ENCODE measurements at regions not wholly inside any gene's neighbourhood (a gene's known extent, or its start where the extent isn't known, plus 50 kb on each side); places are given as distances from the start of the nearest gene placed in this dataset.
A peak's percentile ranks its signal among the peaks of the same experiment; 100 is the strongest.

DNA sequence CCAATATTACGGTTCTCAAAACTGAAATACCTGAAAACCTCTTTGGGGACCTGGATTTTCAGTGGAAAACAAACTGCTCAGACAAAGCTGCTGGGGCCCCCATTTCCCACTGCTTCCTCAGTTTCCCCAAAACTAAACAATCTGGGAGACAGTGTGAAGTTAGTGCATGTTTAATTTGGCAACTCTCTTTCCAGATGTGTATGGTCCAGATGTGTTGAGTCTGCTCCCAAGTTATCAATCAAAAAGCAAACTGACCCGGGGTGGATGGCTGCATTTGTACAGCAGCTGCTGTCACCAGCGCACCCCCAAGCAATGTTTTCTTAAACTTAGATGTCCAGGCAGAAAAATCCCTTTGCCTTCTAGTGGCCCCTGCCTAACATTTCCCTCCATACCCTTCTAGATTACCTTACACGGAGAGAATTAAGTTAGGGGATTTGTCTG is 136.9 kb downstream of the COPS8 start:
- Histone ChIP-seq H3K4me3 (ENCODE audit: low read depth in 1 of 5, low read length in 5 of 5) (no peak overlapping the region), H3K27ac (ENCODE audit: low read depth, low read length) (peak overlapping the region; percentile 75), H3K36me3 (ENCODE audit: control insufficient read depth in 5 of 5, insufficient read depth in 5 of 5, low read length in 5 of 5) (no peaks in the 10 kb centered on the region), H3K9ac (ENCODE audit: low read length in 5 of 5) (no peak overlapping the region), H3K9me3 (ENCODE audit: control insufficient read depth in 5 of 5, low read length in 5 of 5) (no peaks in the 10 kb centered on the region), H3K27me3 (ENCODE audit: control insufficient read depth in 5 of 5, insufficient read depth in 4 of 5, low read length in 5 of 5) (no peaks in the 10 kb centered on the region), H3K4me1 (ENCODE audit: control insufficient read depth in 5 of 5, insufficient read depth in 5 of 5, low read length in 5 of 5) (peaks cover 6 to 30% (median 26%) of the 10 kb centered on the region in 5 donors)

- Histone ChIP-seq H3K27me3 (ENCODE audit: control insufficient read depth in 5 of 5, insufficient read depth in 4 of 5, low read length in 5 of 5) (no peaks in the 10 kb centered on the region), H3K4me1 (ENCODE audit: control insufficient read depth in 5 of 5, insufficient read depth in 5 of 5, low read length in 5 of 5) (peaks cover 6 to 32% (median 24%) of the 10 kb centered on the region in 5 donors), H3K27ac (ENCODE audit: low read depth, low read length) (peak overlapping the region; percentile 75), H3K36me3 (ENCODE audit: control insufficient read depth in 5 of 5, insufficient read depth in 5 of 5, low read length in 5 of 5) (no peaks in the 10 kb centered on the region), H3K9ac (ENCODE audit: low read length in 5 of 5) (peak overlapping the region in 1 of 5 donors; percentile 19), H3K9me3 (ENCODE audit: control insufficient read depth in 5 of 5, low read length in 5 of 5) (no peaks in the 10 kb centered on the region), H3K4me3 (ENCODE audit: low read depth in 1 of 5, low read length in 5 of 5) (no peak overlapping the region)
Measured at GRCh38 chr2:237223201-237223861, 137.6 kb downstream of the COPS8 start.

- no peak overlapping the region for H3K9ac ChIP-seq (ENCODE audit: low read length in 5 of 5)
- H3K36me3 ChIP-seq (ENCODE audit: control insufficient read depth in 5 of 5, insufficient read depth in 5 of 5, low read length in 5 of 5): no peaks in the 10 kb centered on the region
- no peak overlapping the region for H3K27ac ChIP-seq (ENCODE audit: low read depth, low read length)
- H3K4me1 ChIP-seq (ENCODE audit: control insufficient read depth in 5 of 5, insufficient read depth in 5 of 5, low read length in 5 of 5): peaks cover 6 to 26% (median 18%) of the 10 kb centered on the region in 5 donors
- H3K9me3 ChIP-seq (ENCODE audit: control insufficient read depth in 5 of 5, low read length in 5 of 5): no peaks in the 10 kb centered on the region
- H3K27me3 ChIP-seq (ENCODE audit: control insufficient read depth in 5 of 5, insufficient read depth in 4 of 5, low read length in 5 of 5): no peaks in the 10 kb centered on the region
- H3K4me3 ChIP-seq (ENCODE audit: low read depth in 1 of 5, low read length in 5 of 5): no peak overlapping the region
Measured at GRCh38 chr2:237227190-237227589, 141.5 kb downstream of the COPS8 start.

GRCh38 chr2:237227592-237228280 is 142.0 kb downstream of the COPS8 start:
- no peak overlapping the region for H3K4me3 ChIP-seq (ENCODE audit: low read depth in 1 of 5, low read length in 5 of 5)
- H3K27ac ChIP-seq (ENCODE audit: low read depth, low read length): no peak overlapping the region
- H3K9ac ChIP-seq (ENCODE audit: low read length in 5 of 5): no peak overlapping the region
- no peaks in the 10 kb centered on the region for H3K9me3 ChIP-seq (ENCODE audit: control insufficient read depth in 5 of 5, low read length in 5 of 5)
- H3K27me3 ChIP-seq (ENCODE audit: control insufficient read depth in 5 of 5, insufficient read depth in 4 of 5, low read length in 5 of 5): no peaks in the 10 kb centered on the region
- no peaks in the 10 kb centered on the region for H3K36me3 ChIP-seq (ENCODE audit: control insufficient read depth in 5 of 5, insufficient read depth in 5 of 5, low read length in 5 of 5)
- H3K4me1 ChIP-seq (ENCODE audit: control insufficient read depth in 5 of 5, insufficient read depth in 5 of 5, low read length in 5 of 5): peaks cover 6 to 22% (median 15%) of the 10 kb centered on the region in 5 donors

GRCh38 chr2:237228281-237228625 is 142.6 kb downstream of the COPS8 start:
- H3K36me3 ChIP-seq (ENCODE audit: control insufficient read depth in 5 of 5, insufficient read depth in 5 of 5, low read length in 5 of 5): no peaks in the 10 kb centered on the region
- H3K9ac ChIP-seq (ENCODE audit: low read length in 5 of 5): no peak overlapping the region
- no peak overlapping the region for H3K27ac ChIP-seq (ENCODE audit: low read depth, low read length)
- peaks cover 3 to 17% (median 10%) of the 10 kb centered on the region in 5 donors for H3K4me1 ChIP-seq (ENCODE audit: control insufficient read depth in 5 of 5, insufficient read depth in 5 of 5, low read length in 5 of 5)
- no peaks in the 10 kb centered on the region for H3K27me3 ChIP-seq (ENCODE audit: control insufficient read depth in 5 of 5, insufficient read depth in 4 of 5, low read length in 5 of 5)
- no peak overlapping the region for H3K4me3 ChIP-seq (ENCODE audit: low read depth in 1 of 5, low read length in 5 of 5)
- H3K9me3 ChIP-seq (ENCODE audit: control insufficient read depth in 5 of 5, low read length in 5 of 5): no peaks in the 10 kb centered on the region

- Histone ChIP-seq H3K27me3 (ENCODE audit: control insufficient read depth in 5 of 5, insufficient read depth in 4 of 5, low read length in 5 of 5) (no peaks in the 10 kb centered on the region), H3K4me3 (ENCODE audit: low read depth in 1 of 5, low read length in 5 of 5) (no peak overlapping the region), H3K36me3 (ENCODE audit: control insufficient read depth in 5 of 5, insufficient read depth in 5 of 5, low read length in 5 of 5) (no peaks in the 10 kb centered on the region), H3K4me1 (ENCODE audit: control insufficient read depth in 5 of 5, insufficient read depth in 5 of 5, low read length in 5 of 5) (peaks cover 1 to 22% (median 12%) of the 10 kb centered on the region in 5 donors), H3K27ac (ENCODE audit: low read depth, low read length) (no peak overlapping the region), H3K9ac (ENCODE audit: low read length in 5 of 5) (no peak overlapping the region), H3K9me3 (ENCODE audit: control insufficient read depth in 5 of 5, low read length in 5 of 5) (no peaks in the 10 kb centered on the region)
Measured at GRCh38 chr2:237229905-237230304, 144.2 kb downstream of the COPS8 start.

DNA sequence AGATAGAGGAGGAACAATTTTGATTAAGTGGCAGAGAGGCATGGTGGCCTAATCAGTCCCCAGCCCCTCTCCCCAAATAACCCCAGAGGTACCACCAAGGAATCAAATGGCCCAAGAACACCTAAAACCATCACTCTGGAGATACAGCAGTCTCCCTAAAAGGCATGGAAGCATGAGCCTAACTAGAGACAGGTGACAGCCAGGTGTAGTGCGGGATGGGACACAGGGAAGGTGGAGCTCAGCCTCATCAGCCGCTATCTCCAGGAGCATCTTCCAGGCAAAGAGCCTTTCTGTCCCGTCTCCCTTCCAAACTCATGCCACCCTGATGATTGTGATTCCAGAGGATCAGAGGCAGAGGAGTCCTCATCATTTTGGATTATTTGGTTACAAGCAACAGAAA is 144.7 kb downstream of the COPS8 start:
- Histone ChIP-seq H3K27me3 (ENCODE audit: control insufficient read depth in 5 of 5, insufficient read depth in 4 of 5, low read length in 5 of 5) (no peaks in the 10 kb centered on the region), H3K27ac (ENCODE audit: low read depth, low read length) (no peak overlapping the region), H3K9me3 (ENCODE audit: control insufficient read depth in 5 of 5, low read length in 5 of 5) (no peaks in the 10 kb centered on the region), H3K4me3 (ENCODE audit: low read depth in 1 of 5, low read length in 5 of 5) (no peak overlapping the region), H3K36me3 (ENCODE audit: control insufficient read depth in 5 of 5, insufficient read depth in 5 of 5, low read length in 5 of 5) (no peaks in the 10 kb centered on the region), H3K4me1 (ENCODE audit: control insufficient read depth in 5 of 5, insufficient read depth in 5 of 5, low read length in 5 of 5) (peaks cover 6 to 26% (median 17%) of the 10 kb centered on the region in 5 donors), H3K9ac (ENCODE audit: low read length in 5 of 5) (no peak overlapping the region)

GRCh38 chr2:237231593-237231992 is 145.9 kb downstream of the COPS8 start:
- H3K27ac ChIP-seq (ENCODE audit: low read depth, low read length): peak overlapping the region; percentile 42
- H3K9me3 ChIP-seq (ENCODE audit: control insufficient read depth in 5 of 5, low read length in 5 of 5): no peaks in the 10 kb centered on the region
- no peaks in the 10 kb centered on the region for H3K27me3 ChIP-seq (ENCODE audit: control insufficient read depth in 5 of 5, insufficient read depth in 4 of 5, low read length in 5 of 5)
- no peaks in the 10 kb centered on the region for H3K36me3 ChIP-seq (ENCODE audit: control insufficient read depth in 5 of 5, insufficient read depth in 5 of 5, low read length in 5 of 5)
- H3K9ac ChIP-seq (ENCODE audit: low read length in 5 of 5): no peak overlapping the region
- H3K4me3 ChIP-seq (ENCODE audit: low read depth in 1 of 5, low read length in 5 of 5): no peak overlapping the region
- peaks cover 8 to 32% (median 23%) of the 10 kb centered on the region in 5 donors for H3K4me1 ChIP-seq (ENCODE audit: control insufficient read depth in 5 of 5, insufficient read depth in 5 of 5, low read length in 5 of 5)

GRCh38 chr2:237232166-237232565 is 146.5 kb downstream of the COPS8 start:
- Histone ChIP-seq H3K9me3 (ENCODE audit: control insufficient read depth in 5 of 5, low read length in 5 of 5) (no peaks in the 10 kb centered on the region), H3K36me3 (ENCODE audit: control insufficient read depth in 5 of 5, insufficient read depth in 5 of 5, low read length in 5 of 5) (no peaks in the 10 kb centered on the region), H3K27ac (ENCODE audit: low read depth, low read length) (peak overlapping the region; percentile 42), H3K4me3 (ENCODE audit: low read depth in 1 of 5, low read length in 5 of 5) (no peak overlapping the region), H3K27me3 (ENCODE audit: control insufficient read depth in 5 of 5, insufficient read depth in 4 of 5, low read length in 5 of 5) (no peaks in the 10 kb centered on the region), H3K4me1 (ENCODE audit: control insufficient read depth in 5 of 5, insufficient read depth in 5 of 5, low read length in 5 of 5) (peaks cover 8 to 32% (median 23%) of the 10 kb centered on the region in 5 donors), H3K9ac (ENCODE audit: low read length in 5 of 5) (no peak overlapping the region)

- H3K4me3 ChIP-seq (ENCODE audit: low read depth in 1 of 5, low read length in 5 of 5): no peak overlapping the region
- H3K27ac ChIP-seq (ENCODE audit: low read depth, low read length): peak overlapping the region; percentile 21
- no peaks in the 10 kb centered on the region for H3K27me3 ChIP-seq (ENCODE audit: control insufficient read depth in 5 of 5, insufficient read depth in 4 of 5, low read length in 5 of 5)
- no peaks in the 10 kb centered on the region for H3K36me3 ChIP-seq (ENCODE audit: control insufficient read depth in 5 of 5, insufficient read depth in 5 of 5, low read length in 5 of 5)
- no peak overlapping the region for H3K9ac ChIP-seq (ENCODE audit: low read length in 5 of 5)
- H3K9me3 ChIP-seq (ENCODE audit: control insufficient read depth in 5 of 5, low read length in 5 of 5): no peaks in the 10 kb centered on the region
- H3K4me1 ChIP-seq (ENCODE audit: control insufficient read depth in 5 of 5, insufficient read depth in 5 of 5, low read length in 5 of 5): peaks cover 8 to 29% (median 23%) of the 10 kb centered on the region in 5 donors
Measured at GRCh38 chr2:237234268-237234667, 148.6 kb downstream of the COPS8 start.

Measured in subcutaneous abdominal adipose tissue (tissue), 5 donors.